H1 (cell line): ENCODE measurements at regions not wholly inside any gene's neighbourhood (a gene's known extent, or its start where the extent isn't known, plus 50 kb on each side); places are given as distances from the start of the nearest gene placed in this dataset.

ENCODE experiments used
- ASH2L ChIP-seq: fragments of 200-600, 300-600 bp; sonication (generic); IDR thresholded peaks from one replicate; pipeline ENCODE4 v1.7.1; 2017; ENCODE audit warnings: low read length
- CHD1 ChIP-seq: IDR thresholded peaks from 2 replicates; pipeline ENCODE4 v1.6.1; 2012; ENCODE audit warnings: low read depth, low read length, improper control_type of control experiment
- POLR2AphosphoS5 ChIP-seq: IDR thresholded peaks from 2 replicates; pipeline ENCODE4 v1.6.1; 2011; ENCODE audit warnings: low read depth, low read length
- SIN3A ChIP-seq, 2 experiments: IDR thresholded peaks in 1 of 2; conservative IDR thresholded peaks in 1 of 2; 2 replicates each; pipeline ENCODE4 v1.6.1; 2011 to 2012; ENCODE audit warnings: low read length in 2 of 2, improper control_type of control experiment in 1 of 2, low read depth in 1 of 2, mild to moderate bottlenecking in 1 of 2
- SP1 ChIP-seq: IDR thresholded peaks from 2 replicates; pipeline ENCODE4 v1.6.1; 2011; ENCODE audit warnings: low read depth, low read length
- TCF12 ChIP-seq: IDR thresholded peaks from 2 replicates; pipeline ENCODE4 v1.6.1; 2011; ENCODE audit warnings: low read depth, mild to moderate bottlenecking, low read length
- TF ChIP-seq, protein P1 (sequence below): IDR thresholded peaks from 2 replicates; pipeline ENCODE4 v1.6.1; 2011; ENCODE audit warnings: low read length, improper control_type of control experiment
- TF ChIP-seq, protein P2 (sequence below), 3 experiments: IDR thresholded peaks; 1 replicate in 2 of 3; 2 replicates in 1 of 3; pipeline versions ENCODE4 v1.5.1 to v1.6.1; 2011; ENCODE audit warnings: low read length in 3 of 3, mild to moderate bottlenecking in 3 of 3, inconsistent platforms in 2 of 3, low read depth in 1 of 3, moderate library complexity in 1 of 3; ENCODE audit not compliant: insufficient read depth in 1 of 3; ENCODE audit errors: control extremely low read depth in 1 of 3

DNA sequence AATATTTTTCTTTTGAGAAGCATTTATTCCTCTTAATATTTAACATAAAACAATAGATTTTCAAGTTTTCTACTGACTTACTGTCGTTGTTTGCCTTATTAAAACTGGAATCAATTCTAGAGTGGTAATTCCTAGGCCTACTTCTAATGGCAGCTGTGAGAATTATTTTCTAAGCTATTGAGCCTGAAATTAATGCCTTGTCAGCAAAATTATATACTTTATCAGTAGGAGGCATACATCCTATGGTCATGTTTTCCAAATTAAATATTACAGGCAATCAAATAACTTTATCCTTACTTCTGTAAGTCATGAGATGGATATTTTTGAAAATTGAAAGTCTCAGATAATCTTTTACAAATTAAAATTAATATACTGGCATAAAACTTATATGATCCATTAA lies 239.1 kb upstream of the CNTNAP4 start:
- no peak for TF ChIP-seq ASH2L
- no peak for TF ChIP-seq POLR2AphosphoS5
- TF ChIP-seq TCF12 = no peak
- TF ChIP-seq, protein P1, sequence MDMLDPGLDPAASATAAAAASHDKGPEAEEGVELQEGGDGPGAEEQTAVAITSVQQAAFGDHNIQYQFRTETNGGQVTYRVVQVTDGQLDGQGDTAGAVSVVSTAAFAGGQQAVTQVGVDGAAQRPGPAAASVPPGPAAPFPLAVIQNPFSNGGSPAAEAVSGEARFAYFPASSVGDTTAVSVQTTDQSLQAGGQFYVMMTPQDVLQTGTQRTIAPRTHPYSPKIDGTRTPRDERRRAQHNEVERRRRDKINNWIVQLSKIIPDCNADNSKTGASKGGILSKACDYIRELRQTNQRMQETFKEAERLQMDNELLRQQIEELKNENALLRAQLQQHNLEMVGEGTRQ = no peak
- TF ChIP-seq, protein P2, sequence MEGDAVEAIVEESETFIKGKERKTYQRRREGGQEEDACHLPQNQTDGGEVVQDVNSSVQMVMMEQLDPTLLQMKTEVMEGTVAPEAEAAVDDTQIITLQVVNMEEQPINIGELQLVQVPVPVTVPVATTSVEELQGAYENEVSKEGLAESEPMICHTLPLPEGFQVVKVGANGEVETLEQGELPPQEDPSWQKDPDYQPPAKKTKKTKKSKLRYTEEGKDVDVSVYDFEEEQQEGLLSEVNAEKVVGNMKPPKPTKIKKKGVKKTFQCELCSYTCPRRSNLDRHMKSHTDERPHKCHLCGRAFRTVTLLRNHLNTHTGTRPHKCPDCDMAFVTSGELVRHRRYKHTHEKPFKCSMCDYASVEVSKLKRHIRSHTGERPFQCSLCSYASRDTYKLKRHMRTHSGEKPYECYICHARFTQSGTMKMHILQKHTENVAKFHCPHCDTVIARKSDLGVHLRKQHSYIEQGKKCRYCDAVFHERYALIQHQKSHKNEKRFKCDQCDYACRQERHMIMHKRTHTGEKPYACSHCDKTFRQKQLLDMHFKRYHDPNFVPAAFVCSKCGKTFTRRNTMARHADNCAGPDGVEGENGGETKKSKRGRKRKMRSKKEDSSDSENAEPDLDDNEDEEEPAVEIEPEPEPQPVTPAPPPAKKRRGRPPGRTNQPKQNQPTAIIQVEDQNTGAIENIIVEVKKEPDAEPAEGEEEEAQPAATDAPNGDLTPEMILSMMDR (IDR thresholded peaks at IDR 0.05; ENCODE audit: control extremely low read depth in 1 of 3, insufficient read depth in 1 of 3, low read depth in 1 of 3, low read length in 3 of 3) = no peak
- no peak for TF ChIP-seq SIN3A (conservative IDR thresholded peaks at IDR 0.05 in 1 of 2, IDR thresholded peaks at IDR 0.05 in 1 of 2; ENCODE audit: low read depth in 1 of 2, low read length in 2 of 2)
- no peak for TF ChIP-seq SP1
- no peak for TF ChIP-seq CHD1
